ENCODE measurements at regions not wholly inside any gene's neighbourhood (a gene's known extent, or its start where the extent isn't known, plus 50 kb on each side); places are given as distances from the start of the nearest gene placed in this dataset.

DNA sequence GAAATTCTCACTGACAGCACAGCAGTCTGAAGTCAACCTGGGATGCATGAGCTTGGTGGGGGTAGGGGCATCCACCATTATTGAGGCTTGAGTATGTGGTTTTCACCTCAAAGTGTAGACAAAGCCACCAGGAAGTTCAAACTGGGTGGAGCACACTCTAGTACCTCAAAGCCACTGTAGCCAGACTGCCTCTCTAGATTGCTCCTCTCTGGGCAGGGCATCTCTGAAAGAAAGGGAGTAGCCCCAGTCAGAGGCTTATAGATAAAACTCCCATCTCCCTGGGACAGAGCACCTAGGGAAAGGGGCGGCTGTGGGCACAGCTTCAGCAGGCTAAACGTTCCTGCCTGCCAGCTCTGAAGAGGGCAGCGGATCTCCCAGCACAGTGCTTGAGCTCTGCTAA, 143.0 kb downstream of the KITLG start:
- DNase-seq (no peak), ATAC-seq (no peak)
- TF ChIP-seq, protein P1, sequence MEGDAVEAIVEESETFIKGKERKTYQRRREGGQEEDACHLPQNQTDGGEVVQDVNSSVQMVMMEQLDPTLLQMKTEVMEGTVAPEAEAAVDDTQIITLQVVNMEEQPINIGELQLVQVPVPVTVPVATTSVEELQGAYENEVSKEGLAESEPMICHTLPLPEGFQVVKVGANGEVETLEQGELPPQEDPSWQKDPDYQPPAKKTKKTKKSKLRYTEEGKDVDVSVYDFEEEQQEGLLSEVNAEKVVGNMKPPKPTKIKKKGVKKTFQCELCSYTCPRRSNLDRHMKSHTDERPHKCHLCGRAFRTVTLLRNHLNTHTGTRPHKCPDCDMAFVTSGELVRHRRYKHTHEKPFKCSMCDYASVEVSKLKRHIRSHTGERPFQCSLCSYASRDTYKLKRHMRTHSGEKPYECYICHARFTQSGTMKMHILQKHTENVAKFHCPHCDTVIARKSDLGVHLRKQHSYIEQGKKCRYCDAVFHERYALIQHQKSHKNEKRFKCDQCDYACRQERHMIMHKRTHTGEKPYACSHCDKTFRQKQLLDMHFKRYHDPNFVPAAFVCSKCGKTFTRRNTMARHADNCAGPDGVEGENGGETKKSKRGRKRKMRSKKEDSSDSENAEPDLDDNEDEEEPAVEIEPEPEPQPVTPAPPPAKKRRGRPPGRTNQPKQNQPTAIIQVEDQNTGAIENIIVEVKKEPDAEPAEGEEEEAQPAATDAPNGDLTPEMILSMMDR (IDR thresholded peaks at IDR 0.05): no peak
- no peaks in the 10 kb centered on the region for H3K9me3 ChIP-seq
- H3K4me3 ChIP-seq: no peak overlapping the region
- intact Hi-C loops (cut with DNase I, micrococcal nuclease): no loop called here
- no peaks in the 10 kb centered on the region for H3K4me1 ChIP-seq (ENCODE audit: low read depth)
- no peaks in the 10 kb centered on the region for H3K36me3 ChIP-seq (ENCODE audit: low read depth)
